Activated CD8-positive, alpha-beta T cell treated with anti-CD3 and anti-CD28 coated beads for 36 hours (primary cell): ENCODE measurements at regions not wholly inside any gene's neighbourhood (a gene's known extent, or its start where the extent isn't known, plus 50 kb on each side); places are given as distances from the start of the nearest gene placed in this dataset.

ENCODE experiments used
- ATAC-seq: fragments of 200-7000 bp; cut with Tn5 transposase; one replicate; pipeline ENCODE4 v1.10.0; 2021; ENCODE audit warnings: mild to moderate bottlenecking, moderate library complexity
- CTCF ChIA-PET: fragments of 350-600 bp; sonication (Branson Sonifier 250); formaldehyde crosslinking; loops from one replicate; lab custom pipeline; 2021; ENCODE audit warnings: antibody characterized with exemption; lab: Charles Lee
- POLR2A ChIA-PET: fragments of 350-600 bp; sonication (Branson Sonifier 250); formaldehyde crosslinking; loops from one replicate; lab custom pipeline; 2021; ENCODE audit warnings: antibody characterized with exemption; lab: Charles Lee
- DNase-seq: peaks from one replicate; pipeline ENCODE4 v3.0.0-alpha.2; 2020
- H3K27ac Mint-ChIP-seq: one replicate; pipeline ENCODE4 v1.8.0; 2021; ENCODE audit warnings: mild to moderate bottlenecking, mixed read lengths
- H3K27me3 Mint-ChIP-seq: one replicate; pipeline ENCODE4 v1.8.0; 2021; ENCODE audit warnings: mixed read lengths
- H3K36me3 Mint-ChIP-seq: one replicate; pipeline ENCODE4 v1.8.0; 2021; ENCODE audit warnings: low read depth, mixed read lengths
- H3K4me1 Mint-ChIP-seq: one replicate; pipeline ENCODE4 v1.8.0; 2021; ENCODE audit warnings: low read depth, mixed read lengths
- H3K4me3 Mint-ChIP-seq: one replicate; pipeline ENCODE4 v1.8.0; 2021; ENCODE audit warnings: mild to moderate bottlenecking, moderate library complexity, mixed read lengths
- H3K9me3 Mint-ChIP-seq: one replicate; pipeline ENCODE4 v1.8.0; 2021; ENCODE audit warnings: mixed read lengths
- CTCF ChIP-seq: fragments of 200-600 bp; IDR thresholded peaks from one replicate; pipeline ENCODE4 v1.8.0; 2022; ENCODE audit warnings: antibody characterized with exemption, mild to moderate bottlenecking
- intact Hi-C: fragments of 100-400 bp; cut with micrococcal nuclease; formaldehyde crosslinking; loops from one replicate; pipeline ENCODE4 v1.10.0; 2022

GRCh38 chr13:87198371-87198770 lies 472.8 kb upstream of the SLITRK5 start:
- no peak for ATAC-seq
- no peak overlapping the region for H3K4me3 Mint-ChIP-seq
- H3K27me3 Mint-ChIP-seq, result no peaks in the 10 kb centered on the region
- ChIA-PET POLR2A (no interaction called here), CTCF (no interaction called here)
- H3K36me3 Mint-ChIP-seq, result no peaks in the 10 kb centered on the region
- no peak for DNase-seq
- no peaks in the 10 kb centered on the region for H3K4me1 Mint-ChIP-seq
- no peak for TF ChIP-seq CTCF
- H3K27ac Mint-ChIP-seq, result no peak overlapping the region
- peaks cover 3% of the 10 kb centered on the region for H3K9me3 Mint-ChIP-seq
- intact Hi-C loops, result no loop called here

DNA sequence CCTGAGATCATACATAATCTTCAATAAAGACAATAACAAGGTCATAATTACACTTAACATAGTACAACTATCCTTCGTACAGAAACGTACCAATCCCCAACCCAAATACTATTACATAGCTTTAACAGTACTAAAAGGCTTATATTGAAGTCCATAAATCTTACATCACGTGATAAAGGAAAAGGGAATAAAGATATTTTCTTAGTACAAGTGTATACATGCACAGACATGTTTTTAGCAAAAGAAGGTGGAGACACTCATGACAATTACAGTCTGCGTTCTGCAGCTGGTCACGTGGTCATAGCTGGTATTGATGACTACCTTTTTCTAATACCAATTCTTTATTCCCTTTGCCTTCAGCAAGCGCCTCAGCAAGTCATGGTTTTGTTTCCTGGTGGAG lies 464.5 kb upstream of the SLITRK5 start:
- POLR2A ChIA-PET, result no interaction called here

DNA sequence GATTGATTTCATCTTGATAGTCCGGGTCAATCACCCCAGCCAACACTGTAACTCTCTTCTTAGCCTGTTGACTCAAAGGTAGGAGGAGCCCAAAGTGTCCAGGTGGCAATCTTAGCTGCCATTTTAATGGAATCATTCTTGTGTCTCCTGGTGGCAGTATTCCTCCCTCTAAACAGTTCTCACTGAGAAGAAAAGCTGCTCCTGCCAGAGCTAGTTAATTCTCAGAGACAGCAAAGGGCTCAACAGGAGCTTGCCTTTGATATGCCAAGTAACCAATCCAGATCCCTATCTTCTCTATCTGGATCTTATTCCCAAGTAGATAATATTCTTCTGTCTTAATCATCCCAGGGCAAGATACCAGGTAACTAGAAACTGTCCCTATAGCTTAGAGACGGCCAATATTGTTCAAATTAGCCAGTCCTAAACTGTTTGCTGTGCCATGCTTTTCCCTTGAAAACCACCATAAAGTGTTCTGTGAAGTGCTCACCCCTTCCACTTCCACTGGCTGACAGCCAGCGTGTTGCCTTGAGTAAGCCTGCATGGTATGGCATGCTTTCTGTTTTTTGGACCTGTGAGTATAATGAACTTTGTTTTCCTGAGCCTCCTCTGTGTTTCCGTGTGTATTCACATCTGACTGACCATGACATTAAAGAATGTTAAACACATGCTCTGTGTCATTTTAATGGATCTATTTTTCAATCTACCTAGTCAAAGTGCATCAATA lies 463.7 kb upstream of the SLITRK5 start:
- intact Hi-C loops, result no loop called here
- Mint-ChIP-seq H3K36me3 (no peaks in the 10 kb centered on the region), H3K4me3 (no peak overlapping the region), H3K4me1 (no peaks in the 10 kb centered on the region), H3K9me3 (peaks cover 7% of the 10 kb centered on the region), H3K27ac (no peak overlapping the region), H3K27me3 (no peaks in the 10 kb centered on the region)
- ChIA-PET CTCF (no interaction called here), POLR2A (no interaction called here)
- ATAC-seq (no peak), DNase-seq (no peak)
- no peak for TF ChIP-seq CTCF

More for the DNA sequence above, 464.5 kb upstream of the SLITRK5 start:
- Mint-ChIP-seq H3K4me3 (no peak overlapping the region), H3K27me3 (no peaks in the 10 kb centered on the region), H3K4me1 (no peaks in the 10 kb centered on the region), H3K9me3 (peaks cover 7% of the 10 kb centered on the region), H3K36me3 (no peaks in the 10 kb centered on the region), H3K27ac (no peak overlapping the region)
- ATAC-seq (no peak), DNase-seq (no peak)
- CTCF ChIA-PET, result no interaction called here
- TF ChIP-seq CTCF, result no peak
- intact Hi-C loops, result no loop called here

- CTCF ChIA-PET, result no interaction called here
- Mint-ChIP-seq H3K4me3 (no peak overlapping the region), H3K9me3 (peaks cover 9% of the 10 kb centered on the region), H3K27me3 (no peaks in the 10 kb centered on the region), H3K27ac (no peak overlapping the region), H3K4me1 (no peaks in the 10 kb centered on the region), H3K36me3 (no peaks in the 10 kb centered on the region)
- POLR2A ChIA-PET, result no interaction called here
- TF ChIP-seq CTCF, result no peak
- DNase-seq (no peak), ATAC-seq (no peak)
- intact Hi-C loops, result no loop called here
Observed at GRCh38 chr13:87208636-87209035, 462.5 kb upstream of the SLITRK5 start.

- no peak for ATAC-seq
- ChIA-PET CTCF (no interaction called here), POLR2A (no interaction called here)
- intact Hi-C loops, result no loop called here
- H3K36me3 Mint-ChIP-seq, result no peaks in the 10 kb centered on the region
- TF ChIP-seq CTCF, result no peak
- H3K27me3 Mint-ChIP-seq, result no peaks in the 10 kb centered on the region
- DNase-seq, result no peak
- no peaks in the 10 kb centered on the region for H3K4me1 Mint-ChIP-seq
- H3K9me3 Mint-ChIP-seq, result peaks cover 9% of the 10 kb centered on the region
- H3K4me3 Mint-ChIP-seq, result no peak overlapping the region
- no peak overlapping the region for H3K27ac Mint-ChIP-seq
Observed at GRCh38 chr13:87234981-87235380, 436.2 kb upstream of the SLITRK5 start.
